RWPE2 (cell line): ENCODE measurements at regions not wholly inside any gene's neighbourhood (a gene's known extent, or its start where the extent isn't known, plus 50 kb on each side); places are given as distances from the start of the nearest gene placed in this dataset.

Experiments used
- ATAC-seq: fragments of 200-7000 bp; cut with Tn5 transposase; 3 replicates; pipeline ENCODE4 v1.9.1; 2021; ENCODE audit warnings: low read depth
- DNase-seq: peaks from one replicate; pipeline ENCODE4 v3.0.0-alpha.2; 2020; ENCODE audit warnings: low spot score
- H3K27ac ChIP-seq: fragments of 450-650 bp; 2 replicates; pipeline ENCODE4 v1.5.1; 2017; ENCODE audit warnings: mild to moderate bottlenecking; ENCODE audit not compliant: poor library complexity, severe bottlenecking
- H3K27me3 ChIP-seq: fragments of 250-450 bp; sonication (Bioruptor Pico); 2 replicates; pipeline ENCODE4 v1.5.1; 2021; ENCODE audit warnings: mild to moderate bottlenecking, moderate library complexity; ENCODE audit not compliant: insufficient read depth, poor library complexity, severe bottlenecking
- H3K36me3 ChIP-seq: fragments of 250-450 bp; sonication (Bioruptor Pico); 2 replicates; pipeline ENCODE4 v1.5.1; 2020; ENCODE audit warnings: low read depth, mild to moderate bottlenecking, moderate library complexity
- H3K4me1 ChIP-seq: fragments of 250-450 bp; sonication (Bioruptor Pico); 2 replicates; pipeline ENCODE4 v1.5.1; 2021; ENCODE audit warnings: mild to moderate bottlenecking, moderate library complexity; ENCODE audit not compliant: insufficient read depth, poor library complexity, severe bottlenecking
- H3K4me3 ChIP-seq: fragments of 250-450 bp; sonication (Bioruptor Pico); 2 replicates; pipeline ENCODE4 v1.5.1; 2021; ENCODE audit warnings: mild to moderate bottlenecking, moderate library complexity; ENCODE audit not compliant: severe bottlenecking
- H3K9me3 ChIP-seq: fragments of 250-450 bp; sonication (Bioruptor Pico); 2 replicates; pipeline ENCODE4 v1.5.1; 2021; ENCODE audit warnings: mild to moderate bottlenecking, moderate library complexity; ENCODE audit not compliant: severe bottlenecking
- CTCF ChIP-seq: fragments of 450-650 bp; IDR thresholded peaks from one replicate; pipeline ENCODE4 v1.5.1; 2017; ENCODE audit warnings: mild to moderate bottlenecking, moderate library complexity; ENCODE audit not compliant: poor library complexity, severe bottlenecking

GRCh38 chr12:102682366-102683289, 202.3 kb upstream of the IGF1 start:
- no peak for TF ChIP-seq CTCF
- Histone ChIP-seq H3K9me3 (no peaks in the 10 kb centered on the region), H3K27me3 (no peaks in the 10 kb centered on the region), H3K27ac (no peak overlapping the region), H3K4me1 (no peaks in the 10 kb centered on the region), H3K4me3 (no peak overlapping the region), H3K36me3 (no peaks in the 10 kb centered on the region)
- no peak for DNase-seq
- ATAC-seq: no peak

GRCh38 chr12:102681747-102682146, 201.4 kb upstream of the IGF1 start:
- H3K36me3 ChIP-seq: no peaks in the 10 kb centered on the region
- no peak overlapping the region for H3K4me3 ChIP-seq
- ATAC-seq: no peak
- H3K27ac ChIP-seq: no peak overlapping the region
- no peaks in the 10 kb centered on the region for H3K4me1 ChIP-seq
- no peaks in the 10 kb centered on the region for H3K27me3 ChIP-seq
- no peak for DNase-seq
- H3K9me3 ChIP-seq: no peaks in the 10 kb centered on the region
- TF ChIP-seq CTCF: no peak

- no peak overlapping the region for H3K4me3 ChIP-seq
- H3K27me3 ChIP-seq: no peaks in the 10 kb centered on the region
- DNase-seq: no peak
- TF ChIP-seq CTCF: no peak
- H3K27ac ChIP-seq: no peak overlapping the region
- no peak for ATAC-seq
- H3K9me3 ChIP-seq: no peaks in the 10 kb centered on the region
- H3K4me1 ChIP-seq: no peaks in the 10 kb centered on the region
- H3K36me3 ChIP-seq: no peaks in the 10 kb centered on the region
These were observed 200.9 kb upstream of the IGF1 start for GRCh38 chr12:102681309-102681708.

GRCh38 chr12:102680304-102680703, 199.9 kb upstream of the IGF1 start:
- DNase-seq (no peak), ATAC-seq (no peak)
- H3K27me3 ChIP-seq: no peaks in the 10 kb centered on the region
- TF ChIP-seq CTCF: no peak
- H3K36me3 ChIP-seq: no peaks in the 10 kb centered on the region
- H3K27ac ChIP-seq: no peak overlapping the region
- H3K4me3 ChIP-seq: no peak overlapping the region
- no peaks in the 10 kb centered on the region for H3K9me3 ChIP-seq
- H3K4me1 ChIP-seq: no peaks in the 10 kb centered on the region

GRCh38 chr12:102676812-102677211, 196.4 kb upstream of the IGF1 start:
- Histone ChIP-seq H3K27ac (no peak overlapping the region), H3K4me1 (no peaks in the 10 kb centered on the region), H3K4me3 (no peak overlapping the region), H3K27me3 (no peaks in the 10 kb centered on the region), H3K36me3 (no peaks in the 10 kb centered on the region), H3K9me3 (no peaks in the 10 kb centered on the region)
- no peak for TF ChIP-seq CTCF
- no peak for ATAC-seq
- no peak for DNase-seq
